ENCODE measurements at regions not wholly inside any gene's neighbourhood (a gene's known extent, or its start where the extent isn't known, plus 50 kb on each side); places are given as distances from the start of the nearest gene placed in this dataset.

GRCh38 chr3:3538451-3538850, 260.8 kb upstream of the LRRN1 start:
- TF ChIP-seq, protein P1, sequence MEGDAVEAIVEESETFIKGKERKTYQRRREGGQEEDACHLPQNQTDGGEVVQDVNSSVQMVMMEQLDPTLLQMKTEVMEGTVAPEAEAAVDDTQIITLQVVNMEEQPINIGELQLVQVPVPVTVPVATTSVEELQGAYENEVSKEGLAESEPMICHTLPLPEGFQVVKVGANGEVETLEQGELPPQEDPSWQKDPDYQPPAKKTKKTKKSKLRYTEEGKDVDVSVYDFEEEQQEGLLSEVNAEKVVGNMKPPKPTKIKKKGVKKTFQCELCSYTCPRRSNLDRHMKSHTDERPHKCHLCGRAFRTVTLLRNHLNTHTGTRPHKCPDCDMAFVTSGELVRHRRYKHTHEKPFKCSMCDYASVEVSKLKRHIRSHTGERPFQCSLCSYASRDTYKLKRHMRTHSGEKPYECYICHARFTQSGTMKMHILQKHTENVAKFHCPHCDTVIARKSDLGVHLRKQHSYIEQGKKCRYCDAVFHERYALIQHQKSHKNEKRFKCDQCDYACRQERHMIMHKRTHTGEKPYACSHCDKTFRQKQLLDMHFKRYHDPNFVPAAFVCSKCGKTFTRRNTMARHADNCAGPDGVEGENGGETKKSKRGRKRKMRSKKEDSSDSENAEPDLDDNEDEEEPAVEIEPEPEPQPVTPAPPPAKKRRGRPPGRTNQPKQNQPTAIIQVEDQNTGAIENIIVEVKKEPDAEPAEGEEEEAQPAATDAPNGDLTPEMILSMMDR (IDR thresholded peaks at IDR 0.05), result no peak
- no peak for TF ChIP-seq POLR2A (IDR thresholded peaks at IDR 0.05)
